HL-60/S4 (cell line): ENCODE measurements at regions not wholly inside any gene's neighbourhood (a gene's known extent, or its start where the extent isn't known, plus 50 kb on each side); places are given as distances from the start of the nearest gene placed in this dataset.

Experiments used
- in situ Hi-C: fragments of 300-500 bp; cut with MboI; formaldehyde crosslinking; loops from 2 replicates; pipeline ENCODE4 v1.14.3; 2022; ENCODE audit warnings: low sequenced_read_pairs

DNA sequence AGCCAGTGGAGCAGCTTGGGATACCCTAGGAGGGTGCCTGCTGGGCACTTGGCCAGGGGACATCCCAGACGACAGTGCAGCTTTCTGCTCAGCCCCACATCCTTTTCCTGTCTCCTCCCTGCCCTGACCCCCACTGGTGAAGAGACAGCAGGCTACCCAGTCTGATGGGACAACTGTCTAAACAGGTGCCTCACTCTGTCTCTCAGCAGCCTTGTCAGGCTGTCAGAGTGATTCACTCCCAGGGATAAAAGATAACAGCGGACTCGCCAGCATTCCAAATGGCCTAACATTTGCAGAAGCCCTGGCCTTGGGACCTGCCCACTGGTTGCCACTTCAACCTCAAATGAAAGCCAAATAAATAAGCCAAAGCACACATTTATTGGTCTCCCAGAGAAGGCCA lies 318.6 kb upstream of the PLET1 start:
- in situ Hi-C loops = loop anchor here (25.0 kb wide), 1 partner anchor 708 kb away; no protein-coding TSS in a partner anchor

GRCh38 chr11:112580864-112581263 lies 320.2 kb upstream of the PLET1 start:
- in situ Hi-C loops = loop anchor here (25.0 kb wide), 1 partner anchor 706 kb away; no protein-coding TSS in a partner anchor

- in situ Hi-C loops = loop anchor here (25.0 kb wide), 1 partner anchor 706 kb away; no protein-coding TSS in a partner anchor
These were observed 321.1 kb upstream of the PLET1 start for GRCh38 chr11:112581747-112582146.

GRCh38 chr11:112582366-112582765 lies 321.7 kb upstream of the PLET1 start:
- in situ Hi-C loops = loop anchor here (25.0 kb wide), 1 partner anchor 705 kb away; no protein-coding TSS in a partner anchor

DNA sequence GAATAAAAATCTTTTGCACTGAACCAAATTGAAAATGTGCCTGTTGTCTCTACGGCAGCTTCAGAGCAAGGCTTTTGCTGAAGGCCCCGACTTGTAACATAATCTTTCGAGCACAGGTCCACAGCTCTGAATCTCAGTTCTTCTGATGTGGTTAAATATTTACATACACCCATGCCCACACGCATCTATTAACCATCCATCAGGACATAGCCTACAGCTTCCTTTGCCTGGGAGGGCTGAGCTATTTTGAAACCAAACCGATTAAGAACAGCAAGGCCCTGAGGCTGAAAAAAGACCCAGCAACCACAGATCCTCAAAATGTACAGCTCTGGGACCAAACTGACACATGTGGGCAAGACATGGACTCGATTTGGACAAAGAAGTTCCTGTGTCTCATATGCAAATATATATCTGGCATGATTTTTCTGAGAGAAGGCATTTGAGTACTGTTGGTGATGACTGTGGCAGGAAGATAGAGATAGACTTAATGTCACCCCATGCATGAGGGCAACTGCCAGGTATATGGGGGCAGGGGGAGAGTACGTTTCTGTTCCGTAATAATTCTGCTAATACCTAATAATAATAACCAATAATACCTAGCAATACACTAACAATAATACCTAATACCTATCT lies 322.7 kb upstream of the PLET1 start:
- in situ Hi-C loops = loop anchor here (25.0 kb wide), 1 partner anchor 704 kb away; no protein-coding TSS in a partner anchor

- in situ Hi-C loops = loop anchor here (25.0 kb wide), 1 partner anchor 703 kb away; no protein-coding TSS in a partner anchor
These were observed 324.0 kb upstream of the PLET1 start for GRCh38 chr11:112584672-112585071.

GRCh38 chr11:112587664-112588063 lies 327.0 kb upstream of the PLET1 start:
- in situ Hi-C loops = loop anchor here (25.0 kb wide), 1 partner anchor 700 kb away; no protein-coding TSS in a partner anchor

DNA sequence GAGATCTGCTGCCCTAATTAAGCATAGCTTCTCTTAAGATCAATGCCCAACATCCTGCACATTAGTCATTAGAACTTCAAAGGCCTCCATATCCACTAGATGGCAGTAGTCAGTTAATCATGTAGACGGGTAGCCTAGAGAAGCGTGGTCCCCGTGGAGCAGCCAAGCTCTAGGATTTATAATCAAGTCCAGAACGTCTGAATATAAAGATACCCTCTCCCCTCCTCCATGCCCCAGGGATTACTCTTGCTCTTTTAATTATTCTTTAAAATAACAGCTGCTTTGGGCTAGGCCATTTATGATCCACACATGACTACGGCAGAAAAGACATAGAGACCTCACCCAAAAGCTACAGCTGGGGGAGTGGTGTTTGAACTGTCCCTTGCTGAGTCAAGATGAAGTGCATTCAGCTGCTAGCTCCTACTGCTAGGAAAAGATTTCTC lies 327.6 kb upstream of the PLET1 start:
- in situ Hi-C loops = loop anchor here (25.0 kb wide), 1 partner anchor 699 kb away; no protein-coding TSS in a partner anchor

- in situ Hi-C loops = loop anchor here (25.0 kb wide), 1 partner anchor 698 kb away; no protein-coding TSS in a partner anchor
These were observed 328.5 kb upstream of the PLET1 start for GRCh38 chr11:112589155-112589554.

DNA sequence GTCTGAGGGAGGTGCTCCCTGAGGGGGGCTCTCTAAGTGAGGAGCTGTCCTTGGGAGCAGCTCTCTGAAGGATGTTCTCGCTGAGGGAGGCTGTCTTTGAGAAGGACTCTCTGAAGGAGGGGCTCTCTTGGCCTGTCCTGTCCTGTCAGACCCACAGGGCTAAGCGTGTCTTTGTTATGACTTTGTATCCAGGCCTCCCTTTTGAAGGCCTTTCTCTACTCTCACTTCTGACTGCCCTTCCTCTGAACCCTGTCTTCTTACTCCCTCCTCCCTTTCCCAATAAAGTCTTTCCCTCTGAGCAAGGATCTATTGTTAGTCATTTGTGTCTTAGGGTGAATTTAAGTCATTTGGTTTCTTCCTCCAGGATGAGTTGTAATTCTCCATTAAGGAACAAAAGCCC lies 330.1 kb upstream of the PLET1 start:
- in situ Hi-C loops = loop anchor here (25.0 kb wide), 1 partner anchor 697 kb away; no protein-coding TSS in a partner anchor

GRCh38 chr11:112593440-112593839 lies 332.8 kb upstream of the PLET1 start:
- in situ Hi-C loops = loop anchor here (25.0 kb wide), 1 partner anchor 694 kb away; no protein-coding TSS in a partner anchor

- in situ Hi-C loops = loop anchor here (25.0 kb wide), 1 partner anchor 691 kb away; no protein-coding TSS in a partner anchor
These were observed 335.7 kb upstream of the PLET1 start for GRCh38 chr11:112596324-112596723.

DNA sequence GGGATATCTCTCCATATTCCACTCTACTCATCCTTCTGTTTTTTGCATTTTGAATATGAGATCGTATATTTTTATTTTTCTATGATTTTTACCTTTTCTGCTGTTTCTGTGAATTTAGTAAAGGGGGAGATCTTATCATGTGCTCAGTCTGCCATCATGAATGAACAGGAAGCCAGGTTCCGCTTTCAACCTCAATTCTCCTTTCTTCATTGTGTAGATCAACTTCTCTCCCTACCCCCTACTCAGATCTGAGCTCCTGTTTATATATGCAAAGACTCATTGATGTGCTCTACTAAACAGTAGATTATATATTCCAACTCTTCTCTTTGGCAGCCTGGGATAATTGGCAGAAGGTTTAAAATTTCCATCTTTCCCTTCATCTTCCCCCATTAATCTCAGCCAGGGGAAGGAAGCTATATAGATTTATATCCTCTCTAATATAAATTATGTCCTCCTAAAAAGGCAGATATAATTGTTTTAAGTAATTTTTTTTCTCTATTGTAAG lies 336.7 kb upstream of the PLET1 start:
- in situ Hi-C loops = loop anchor here (25.0 kb wide), 1 partner anchor 690 kb away; no protein-coding TSS in a partner anchor

- in situ Hi-C loops = loop anchor here (25.0 kb wide), 1 partner anchor 688 kb away; no protein-coding TSS in a partner anchor
These were observed 338.6 kb upstream of the PLET1 start for GRCh38 chr11:112599265-112599664.

GRCh38 chr11:112599856-112600533 lies 339.3 kb upstream of the PLET1 start:
- in situ Hi-C loops = loop anchor here (25.0 kb wide), 1 partner anchor 687 kb away; no protein-coding TSS in a partner anchor

- in situ Hi-C loops = no loop called here
These were observed 344.5 kb upstream of the PLET1 start for GRCh38 chr11:112605093-112605666.

- in situ Hi-C loops = no loop called here
These were observed 346.0 kb upstream of the PLET1 start for GRCh38 chr11:112606656-112607055.

GRCh38 chr11:112608509-112608908 lies 347.8 kb upstream of the PLET1 start:
- in situ Hi-C loops = no loop called here

GRCh38 chr11:112610494-112610893 lies 349.8 kb upstream of the PLET1 start:
- in situ Hi-C loops = no loop called here

DNA sequence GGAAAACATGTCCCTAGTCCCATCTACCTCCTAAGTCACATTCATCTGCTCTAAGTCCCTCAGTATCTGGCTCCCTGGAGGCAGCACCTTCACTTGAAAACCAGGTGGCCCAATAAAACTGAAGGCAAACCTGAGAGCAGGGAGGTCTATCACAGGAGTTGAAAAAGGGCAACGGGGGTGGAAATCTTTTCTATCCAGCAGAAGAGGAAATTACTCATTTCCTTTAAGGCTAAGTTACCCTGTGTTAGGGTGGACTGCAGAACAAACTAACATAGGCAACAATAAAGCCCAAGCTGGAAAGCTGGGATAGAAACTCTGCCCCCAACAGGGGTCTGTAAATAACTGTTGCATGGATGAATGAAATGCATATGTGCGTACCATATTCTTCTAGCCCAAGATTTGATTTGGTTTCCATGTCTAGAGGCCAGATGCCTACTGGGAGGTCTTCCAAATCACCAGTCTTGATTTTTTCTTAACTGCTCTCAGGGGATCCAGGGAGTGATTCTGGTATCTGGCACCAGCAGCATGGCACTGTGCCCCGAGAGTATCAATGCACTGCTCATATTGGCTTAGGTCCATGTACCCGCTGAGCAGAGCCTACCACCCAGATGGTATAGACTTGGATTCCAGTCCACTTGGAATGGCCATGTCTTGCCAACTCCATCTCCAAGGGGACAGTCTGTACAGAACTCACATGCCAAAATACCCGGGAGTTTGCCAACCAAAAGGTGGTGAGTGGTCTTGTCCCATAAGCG lies 350.0 kb upstream of the NCAM1 start:
- in situ Hi-C loops = no loop called here
